ENCODE measurements at regions not wholly inside any gene's neighbourhood (a gene's known extent, or its start where the extent isn't known, plus 50 kb on each side); places are given as distances from the start of the nearest gene placed in this dataset.

DNA sequence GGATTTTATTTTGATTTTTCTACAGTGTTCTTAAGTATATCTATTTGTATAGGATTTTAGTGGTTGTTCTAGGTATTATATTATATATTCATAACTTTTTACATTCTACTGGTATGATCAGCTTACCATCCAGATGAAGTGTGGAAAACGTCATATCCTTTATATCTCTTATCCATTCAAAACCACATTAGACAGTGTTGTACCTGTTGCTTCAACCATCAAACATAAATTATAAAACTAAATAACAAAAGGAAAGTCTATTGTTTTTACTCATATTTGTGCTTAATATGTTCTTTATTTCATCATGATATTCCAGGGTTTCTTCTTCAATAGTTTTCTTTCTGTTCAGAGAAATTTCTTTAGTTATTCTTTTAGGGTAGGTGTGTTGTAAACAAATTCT is 191.4 kb downstream of the RPLP1 start:
- no peak for TF ChIP-seq SP1 (IDR thresholded peaks at IDR 0.05)
- no peak for TF ChIP-seq CTBP1 (IDR thresholded peaks at IDR 0.05; ENCODE audit: borderline replicate concordance)
- TF ChIP-seq ELF4 (IDR thresholded peaks at IDR 0.05) = no peak
- TF ChIP-seq FOXA1 (IDR thresholded peaks at IDR 0.05) = no peak
- no peak for TF ChIP-seq FOXM1 (IDR thresholded peaks at IDR 0.05; ENCODE audit: borderline replicate concordance)
- no peak for TF ChIP-seq ZNF384 (IDR thresholded peaks at IDR 0.05)
- TF ChIP-seq FOXK2 (IDR thresholded peaks at IDR 0.05) = no peak
- TF ChIP-seq ARNT (IDR thresholded peaks at IDR 0.05) = no peak
- no peak for TF ChIP-seq TARDBP (IDR thresholded peaks at IDR 0.05)
- TF ChIP-seq BHLHE40 (IDR thresholded peaks at IDR 0.05; ENCODE audit: borderline replicate concordance) = no peak
- TF ChIP-seq, protein P1, sequence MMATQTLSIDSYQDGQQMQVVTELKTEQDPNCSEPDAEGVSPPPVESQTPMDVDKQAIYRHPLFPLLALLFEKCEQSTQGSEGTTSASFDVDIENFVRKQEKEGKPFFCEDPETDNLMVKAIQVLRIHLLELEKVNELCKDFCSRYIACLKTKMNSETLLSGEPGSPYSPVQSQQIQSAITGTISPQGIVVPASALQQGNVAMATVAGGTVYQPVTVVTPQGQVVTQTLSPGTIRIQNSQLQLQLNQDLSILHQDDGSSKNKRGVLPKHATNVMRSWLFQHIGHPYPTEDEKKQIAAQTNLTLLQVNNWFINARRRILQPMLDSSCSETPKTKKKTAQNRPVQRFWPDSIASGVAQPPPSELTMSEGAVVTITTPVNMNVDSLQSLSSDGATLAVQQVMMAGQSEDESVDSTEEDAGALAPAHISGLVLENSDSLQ (IDR thresholded peaks at IDR 0.05) = no peak
- no peak for TF ChIP-seq SUZ12 (IDR thresholded peaks at IDR 0.05)
- TF ChIP-seq NFRKB (IDR thresholded peaks at IDR 0.05) = no peak
- no peak for TF ChIP-seq L3MBTL2 (conservative IDR thresholded peaks at IDR 0.05)

Measured in HEK293T (cell line).